Activated CD4-positive, alpha-beta T cell treated with anti-CD3 and anti-CD28 coated beads for 4 hours (primary cell): ENCODE measurements at regions not wholly inside any gene's neighbourhood (a gene's known extent, or its start where the extent isn't known, plus 50 kb on each side); places are given as distances from the start of the nearest gene placed in this dataset.
"Not testable (repeated sequence)": the region's sequence is repeated elsewhere in the genome, so short reads cannot be mapped to it uniquely, and the experiment has no call there.

Source experiments
- DNase-seq, 2 donors: peaks; one replicate each; pipeline ENCODE4 v3.0.0-alpha.2; 2020

- no peak for DNase-seq
Measured at GRCh38 chr7:69232445-69233376, 365.6 kb upstream of the AUTS2 start.

GRCh38 chr7:69237541-69237940 is 360.7 kb upstream of the AUTS2 start:
- DNase-seq = no peak

- DNase-seq = no peak
Measured at GRCh38 chr7:69243016-69243415, 355.3 kb upstream of the AUTS2 start.

GRCh38 chr7:69244701-69245100 is 353.6 kb upstream of the AUTS2 start:
- no peak for DNase-seq

- no peak for DNase-seq
Measured at GRCh38 chr7:69245646-69246045, 352.6 kb upstream of the AUTS2 start.

- DNase-seq = no peak
Measured at GRCh38 chr7:69246758-69247157, 351.5 kb upstream of the AUTS2 start.

GRCh38 chr7:69248382-69248828 is 349.9 kb upstream of the AUTS2 start:
- DNase-seq = not testable (repeated sequence)

- DNase-seq = no peak
Measured at GRCh38 chr7:69250958-69251357, 347.3 kb upstream of the AUTS2 start.

GRCh38 chr7:69254643-69255042 is 343.6 kb upstream of the AUTS2 start:
- DNase-seq = no peak

GRCh38 chr7:69256634-69257081 is 341.6 kb upstream of the AUTS2 start:
- DNase-seq = no peak

GRCh38 chr7:69257592-69257991 is 340.7 kb upstream of the AUTS2 start:
- DNase-seq = no peak

- DNase-seq = no peak
Measured at GRCh38 chr7:69259445-69259844, 338.8 kb upstream of the AUTS2 start.

- DNase-seq = no peak
Measured at GRCh38 chr7:69260023-69260422, 338.3 kb upstream of the AUTS2 start.

GRCh38 chr7:69263550-69263949 is 334.7 kb upstream of the AUTS2 start:
- DNase-seq = no peak

- DNase-seq = no peak
Measured at GRCh38 chr7:69269806-69270205, 328.5 kb upstream of the AUTS2 start.

- no peak for DNase-seq
Measured at GRCh38 chr7:69272101-69272500, 326.2 kb upstream of the AUTS2 start.

GRCh38 chr7:69276011-69276729 is 322.1 kb upstream of the AUTS2 start:
- no peak for DNase-seq

- no peak for DNase-seq
Measured at GRCh38 chr7:69277366-69277765, 320.9 kb upstream of the AUTS2 start.

GRCh38 chr7:69282946-69283345 is 315.3 kb upstream of the AUTS2 start:
- no peak for DNase-seq

- DNase-seq = no peak
Measured at GRCh38 chr7:69283421-69283820, 314.9 kb upstream of the AUTS2 start.

GRCh38 chr7:69285854-69286253 is 312.4 kb upstream of the AUTS2 start:
- no peak for DNase-seq

GRCh38 chr7:69295977-69296376 is 302.3 kb upstream of the AUTS2 start:
- DNase-seq = no peak

- DNase-seq = no peak
Measured at GRCh38 chr7:69301253-69301652, 297.0 kb upstream of the AUTS2 start.

- no peak for DNase-seq
Measured at GRCh38 chr7:69309601-69310000, 288.7 kb upstream of the AUTS2 start.
